A549 (cell line): ENCODE measurements at regions not wholly inside any gene's neighbourhood (a gene's known extent, or its start where the extent isn't known, plus 50 kb on each side); places are given as distances from the start of the nearest gene placed in this dataset.

ENCODE experiments used
- CBX2 ChIP-seq: fragments of 200-600 bp; sonication (generic); IDR thresholded peaks from 2 replicates; pipeline ENCODE4 v1.6.1; 2016; ENCODE audit warnings: low read depth, mild to moderate bottlenecking, borderline replicate concordance
- CEBPB ChIP-seq, 2 experiments: fragments of >200 bp in 1 of 2; sonication (Bioruptor Twin) in 1 of 2; formaldehyde crosslinking in 1 of 2; IDR thresholded peaks; 2 replicates each; pipeline ENCODE4 v1.6.1; 2012 to 2016
- FOSL2 ChIP-seq, 2 experiments: fragments of 450-650 bp in 1 of 2; fragments of >200 bp in 1 of 2; sonication (Bioruptor Twin) in 1 of 2; formaldehyde crosslinking; IDR thresholded peaks; 2 replicates each; pipeline versions ENCODE4 v1.5.0 to v1.6.1; 2016 to 2020; ENCODE audit warnings: mild to moderate bottlenecking in 1 of 2, moderate library complexity in 1 of 2
- GATA3 ChIP-seq: IDR thresholded peaks from 2 replicates; pipeline ENCODE4 v1.6.1; 2012; ENCODE audit warnings: borderline replicate concordance
- MAFK ChIP-seq: fragments of 450-650 bp; IDR thresholded peaks from 2 replicates; pipeline ENCODE4 v1.6.1; 2014; ENCODE audit not compliant: partially characterized antibody
- PHF8 ChIP-seq: fragments of 200-600 bp; sonication (generic); IDR thresholded peaks from 2 replicates; pipeline ENCODE4 v1.6.1; 2016; ENCODE audit warnings: low read depth, mild to moderate bottlenecking, antibody characterized with exemption, moderate library complexity, borderline replicate concordance
- POLR2A ChIP-seq: IDR thresholded peaks from 2 replicates; pipeline ENCODE4 v1.6.1; 2012; ENCODE audit warnings: mild to moderate bottlenecking, low read length
- TF ChIP-seq, protein P1 (sequence below): fragments of >200 bp; sonication (Bioruptor Twin); formaldehyde crosslinking; IDR thresholded peaks from 3 replicates; pipeline ENCODE4 v1.5.1; 2016

DNA sequence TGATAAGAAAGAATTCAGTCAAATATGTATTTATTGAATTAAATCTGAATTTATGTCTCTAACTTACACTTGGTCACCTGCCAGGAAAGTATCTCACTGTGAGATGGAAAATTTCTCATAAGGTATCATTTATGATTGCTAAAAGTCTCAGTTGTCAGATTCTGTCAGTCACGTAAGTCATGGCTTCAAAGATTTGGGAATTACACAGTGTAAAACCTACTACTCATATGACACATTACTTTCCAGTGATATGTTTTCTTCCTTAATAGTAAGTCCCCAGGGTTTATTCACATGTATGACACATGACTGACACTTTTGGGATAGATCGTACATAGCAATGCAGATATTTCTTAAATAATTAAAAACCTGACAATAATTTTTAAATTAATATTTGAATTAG lies 792.2 kb downstream of the PLOD2 start:
- TF ChIP-seq CBX2 (no peak), CEBPB (IDR thresholded peaks at IDR 0.05) (no peak), POLR2A (no peak), MAFK (no peak), FOSL2 (IDR thresholded peaks at IDR 0.05) (no peak), FOSL2 (CRISPR knock-in tag; IDR thresholded peaks at IDR 0.05) (no peak), PHF8 (no peak), GATA3 (no peak)
- TF ChIP-seq, protein P1, sequence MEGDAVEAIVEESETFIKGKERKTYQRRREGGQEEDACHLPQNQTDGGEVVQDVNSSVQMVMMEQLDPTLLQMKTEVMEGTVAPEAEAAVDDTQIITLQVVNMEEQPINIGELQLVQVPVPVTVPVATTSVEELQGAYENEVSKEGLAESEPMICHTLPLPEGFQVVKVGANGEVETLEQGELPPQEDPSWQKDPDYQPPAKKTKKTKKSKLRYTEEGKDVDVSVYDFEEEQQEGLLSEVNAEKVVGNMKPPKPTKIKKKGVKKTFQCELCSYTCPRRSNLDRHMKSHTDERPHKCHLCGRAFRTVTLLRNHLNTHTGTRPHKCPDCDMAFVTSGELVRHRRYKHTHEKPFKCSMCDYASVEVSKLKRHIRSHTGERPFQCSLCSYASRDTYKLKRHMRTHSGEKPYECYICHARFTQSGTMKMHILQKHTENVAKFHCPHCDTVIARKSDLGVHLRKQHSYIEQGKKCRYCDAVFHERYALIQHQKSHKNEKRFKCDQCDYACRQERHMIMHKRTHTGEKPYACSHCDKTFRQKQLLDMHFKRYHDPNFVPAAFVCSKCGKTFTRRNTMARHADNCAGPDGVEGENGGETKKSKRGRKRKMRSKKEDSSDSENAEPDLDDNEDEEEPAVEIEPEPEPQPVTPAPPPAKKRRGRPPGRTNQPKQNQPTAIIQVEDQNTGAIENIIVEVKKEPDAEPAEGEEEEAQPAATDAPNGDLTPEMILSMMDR, result no peak
